SIG-M5 treated with dmso at 0.1 percent for 504 hours (cell line): ENCODE measurements at regions not wholly inside any gene's neighbourhood (a gene's known extent, or its start where the extent isn't known, plus 50 kb on each side); places are given as distances from the start of the nearest gene placed in this dataset.
"Not testable (repeated sequence)": the region's sequence is repeated elsewhere in the genome, so short reads cannot be mapped to it uniquely, and the experiment has no call there.

Experiments
- DNase-seq: peaks from one replicate; lab custom pipeline; 2025; ENCODE audit not compliant: unreplicated experiment; lab: John Stamatoyannopoulos, UW

GRCh38 chr9:17083258-17083657 is 51.6 kb upstream of the CNTLN start:
- no peak for DNase-seq

- no peak for DNase-seq
Measured at GRCh38 chr9:17082343-17083064, 52.3 kb upstream of the CNTLN start.

- DNase-seq: no peak
Measured at GRCh38 chr9:17081814-17082213, 53.0 kb upstream of the CNTLN start.

- DNase-seq: no peak
Measured at GRCh38 chr9:17081351-17081750, 53.5 kb upstream of the CNTLN start.

GRCh38 chr9:17075758-17076485 is 58.9 kb upstream of the CNTLN start:
- DNase-seq: no peak

- DNase-seq: no peak
Measured at GRCh38 chr9:17075146-17075757, 59.6 kb upstream of the CNTLN start.

GRCh38 chr9:17072563-17072962 is 62.3 kb upstream of the CNTLN start:
- DNase-seq: not testable (repeated sequence)

GRCh38 chr9:17068671-17069070 is 66.2 kb upstream of the CNTLN start:
- DNase-seq: no peak

GRCh38 chr9:17065062-17065461 is 69.8 kb upstream of the CNTLN start:
- no peak for DNase-seq

- no peak for DNase-seq
Measured at GRCh38 chr9:17064558-17064957, 70.3 kb upstream of the CNTLN start.

- peak; percentile 32 for DNase-seq
Measured at GRCh38 chr9:17063535-17064135, 71.2 kb upstream of the CNTLN start.

GRCh38 chr9:17062497-17062896 is 72.3 kb upstream of the CNTLN start:
- DNase-seq: no peak

GRCh38 chr9:17060450-17060849 is 74.4 kb upstream of the CNTLN start:
- DNase-seq: no peak

- DNase-seq: no peak
Measured at GRCh38 chr9:17059465-17059864, 75.4 kb upstream of the CNTLN start.

- DNase-seq: no peak
Measured at GRCh38 chr9:17057729-17058128, 77.1 kb upstream of the CNTLN start.

GRCh38 chr9:17052626-17053025 is 82.2 kb upstream of the CNTLN start:
- no peak for DNase-seq

- DNase-seq: no peak
Measured at GRCh38 chr9:17045381-17045940, 89.4 kb upstream of the CNTLN start.

- no peak for DNase-seq
Measured at GRCh38 chr9:17031546-17031945, 103.3 kb upstream of the CNTLN start.

GRCh38 chr9:17025281-17025680 is 109.6 kb upstream of the CNTLN start:
- no peak for DNase-seq

- no peak for DNase-seq
Measured at GRCh38 chr9:17024129-17024528, 110.7 kb upstream of the CNTLN start.

- DNase-seq: no peak
Measured at GRCh38 chr9:17021387-17021970, 113.4 kb upstream of the CNTLN start.
